NOMO-1 (cell line): ENCODE measurements at regions not wholly inside any gene's neighbourhood (a gene's known extent, or its start where the extent isn't known, plus 50 kb on each side); places are given as distances from the start of the nearest gene placed in this dataset.

Experiments used
- DNase-seq, 2 experiments: peaks; one replicate each; lab custom pipeline; 2025; ENCODE audit not compliant: unreplicated experiment in 2 of 2; lab: John Stamatoyannopoulos, UW

DNA sequence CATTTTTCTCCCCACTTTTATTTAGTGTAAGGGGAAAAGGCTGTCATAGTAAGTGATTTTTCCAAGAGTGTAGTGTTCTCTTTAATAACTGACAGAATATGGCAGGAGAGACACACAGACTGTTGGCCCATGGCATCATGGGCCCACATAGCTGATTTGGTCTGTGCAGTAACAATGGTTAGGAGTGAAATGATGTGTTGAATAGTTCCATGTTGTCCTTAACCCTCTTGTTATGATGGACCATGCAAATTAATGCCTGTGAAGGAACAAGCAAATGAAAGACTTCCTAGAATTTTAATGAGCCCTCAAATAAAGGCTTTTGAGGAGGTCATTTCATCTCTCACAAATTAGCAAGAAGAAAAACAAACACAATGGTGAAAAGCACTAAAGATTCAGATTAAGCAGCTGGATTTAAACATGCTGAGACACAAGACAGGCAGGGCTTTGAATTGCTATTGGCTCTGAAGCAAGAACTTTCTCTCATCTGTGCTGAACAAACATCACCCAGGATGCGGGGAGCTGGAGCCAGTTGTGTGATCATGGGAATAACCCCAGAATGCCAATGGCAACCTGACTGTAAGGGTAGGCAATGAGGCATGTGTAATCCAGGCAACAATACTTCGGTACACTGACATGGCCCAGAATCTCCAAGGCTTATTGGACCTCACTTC is 136.7 kb upstream of the VEPH1 start:
- no peak for DNase-seq

DNA sequence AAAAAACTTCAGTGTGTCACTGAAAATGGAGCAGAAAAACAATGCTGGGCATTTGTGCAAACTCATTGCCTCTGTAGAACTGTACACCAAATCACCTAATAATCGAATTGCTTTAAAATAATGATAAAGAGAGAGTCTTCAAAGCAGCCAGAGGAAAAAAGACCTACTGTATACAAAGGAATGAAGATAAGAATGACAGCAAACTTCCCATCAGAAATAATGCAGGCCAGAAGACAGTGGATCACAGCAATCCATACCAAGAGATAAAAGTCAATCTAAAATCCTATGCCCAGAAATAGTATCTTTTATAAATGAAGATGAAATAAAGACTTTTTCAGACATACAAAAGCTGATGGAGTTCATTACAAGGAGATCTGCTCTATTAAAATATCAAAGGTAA is 134.7 kb upstream of the VEPH1 start:
- DNase-seq: no peak

DNA sequence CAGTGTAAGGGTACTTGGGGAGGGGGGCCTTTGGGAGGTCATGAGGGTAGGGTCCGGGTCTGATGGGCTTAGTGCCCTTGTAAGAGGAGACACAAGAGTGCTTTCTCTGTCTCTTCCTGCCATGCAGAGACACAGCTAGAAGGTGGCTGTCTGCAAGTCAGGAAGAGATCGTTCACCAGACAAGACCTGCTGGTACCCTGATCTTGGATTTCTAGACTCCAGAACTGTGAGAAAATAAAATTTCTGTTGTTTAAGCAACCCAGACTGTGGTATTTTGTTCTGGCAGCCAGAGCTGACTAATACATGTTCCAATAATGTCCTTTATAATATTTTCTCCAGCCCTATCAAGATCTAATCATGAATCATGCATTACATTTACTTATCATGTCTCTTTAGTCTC is 130.0 kb upstream of the VEPH1 start:
- no peak for DNase-seq

DNA sequence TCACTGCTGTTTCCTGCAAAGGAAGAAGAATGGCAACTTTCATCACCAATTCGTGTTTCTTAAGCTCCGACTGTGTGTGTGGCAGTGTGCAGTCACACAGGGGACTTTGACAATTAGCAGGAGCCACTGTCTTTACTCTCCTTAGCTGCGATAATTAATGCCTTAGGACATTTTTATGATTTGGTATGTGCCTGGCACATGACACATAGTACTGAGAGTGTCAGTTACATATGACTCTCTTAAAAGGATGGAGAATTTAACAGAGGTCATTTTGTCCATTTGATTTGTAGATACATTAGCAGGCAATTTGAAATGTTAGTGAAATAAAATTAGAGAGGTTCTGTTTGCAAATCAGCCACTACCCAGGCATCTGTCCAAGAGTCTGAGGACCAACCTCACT is 128.9 kb upstream of the VEPH1 start:
- DNase-seq: no peak

DNA sequence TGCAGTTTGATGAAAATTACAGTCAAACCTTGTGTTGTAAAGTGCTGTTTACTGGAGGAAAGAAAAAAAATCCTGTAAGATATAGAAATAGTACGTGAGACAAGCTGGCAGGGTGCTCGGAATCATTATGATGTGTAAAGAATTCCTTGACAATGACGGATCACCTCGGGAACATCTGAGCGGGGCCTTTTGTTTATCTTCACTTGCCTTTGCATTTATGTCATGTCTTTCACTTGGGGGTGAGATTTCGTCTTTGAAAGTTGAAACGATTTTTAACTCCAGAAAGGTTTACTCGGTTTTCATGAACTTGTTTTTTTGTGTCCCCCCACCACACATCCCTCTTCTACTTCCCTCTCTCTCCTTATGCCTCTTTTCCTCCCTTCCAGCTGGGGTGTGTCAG is 128.3 kb upstream of the VEPH1 start:
- DNase-seq: no peak

DNA sequence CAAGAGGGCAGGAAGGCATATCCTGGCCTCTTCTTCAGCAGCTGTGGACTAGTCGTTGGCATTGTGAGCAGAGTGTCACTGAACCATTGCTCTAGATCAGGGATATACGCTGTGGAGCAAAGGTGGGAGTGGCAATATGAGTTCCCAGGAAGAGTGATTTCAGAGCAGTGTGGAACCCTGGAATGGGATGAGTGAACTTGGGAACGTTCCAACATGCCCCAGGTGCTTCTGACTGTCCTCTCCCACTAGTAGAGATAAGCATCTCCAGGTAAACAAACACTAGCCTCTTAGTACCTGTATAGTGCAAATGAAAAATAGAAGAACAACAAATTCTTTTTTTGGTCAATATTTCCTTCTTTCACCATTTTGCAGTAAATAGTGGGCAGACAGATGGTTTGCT is 123.6 kb upstream of the VEPH1 start:
- no peak for DNase-seq

DNA sequence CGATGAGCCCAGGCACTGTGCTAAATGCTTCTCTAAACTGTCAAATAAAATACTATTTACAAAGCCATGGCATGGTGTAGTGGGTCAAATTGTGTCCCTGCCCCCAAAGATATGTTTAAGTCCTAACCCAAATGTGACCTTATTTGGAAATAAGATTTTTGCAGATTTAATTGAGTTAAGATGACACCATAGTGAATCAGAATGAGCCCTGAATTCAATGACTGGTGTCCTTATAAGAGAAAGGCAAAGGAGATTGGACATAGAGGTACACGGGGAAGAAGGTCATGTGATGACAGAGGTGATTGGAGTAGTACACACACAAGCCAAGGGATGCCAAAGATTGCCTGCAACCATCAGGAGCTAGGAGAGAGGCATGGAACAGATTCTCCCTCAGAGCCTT is 121.6 kb upstream of the VEPH1 start:
- DNase-seq: no peak

DNA sequence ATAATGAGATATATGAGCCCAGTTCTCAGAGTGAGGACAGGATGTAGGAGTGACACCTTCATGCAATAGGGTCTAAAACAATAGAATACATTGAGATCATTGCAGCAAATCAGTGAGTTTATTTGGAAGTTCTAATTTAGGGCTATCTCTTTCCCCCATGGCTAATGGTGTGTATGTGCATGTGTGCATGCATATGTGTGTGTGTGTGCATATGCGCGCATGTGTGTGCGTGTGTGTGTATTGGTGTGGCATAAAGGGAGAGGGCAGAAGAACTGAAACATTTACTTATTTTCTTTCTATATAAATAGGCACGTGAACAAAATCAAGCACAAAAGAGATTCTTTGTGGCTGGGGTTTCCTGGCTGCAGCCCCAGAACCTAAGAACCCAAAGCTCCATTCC is 115.7 kb upstream of the VEPH1 start:
- no peak for DNase-seq

DNA sequence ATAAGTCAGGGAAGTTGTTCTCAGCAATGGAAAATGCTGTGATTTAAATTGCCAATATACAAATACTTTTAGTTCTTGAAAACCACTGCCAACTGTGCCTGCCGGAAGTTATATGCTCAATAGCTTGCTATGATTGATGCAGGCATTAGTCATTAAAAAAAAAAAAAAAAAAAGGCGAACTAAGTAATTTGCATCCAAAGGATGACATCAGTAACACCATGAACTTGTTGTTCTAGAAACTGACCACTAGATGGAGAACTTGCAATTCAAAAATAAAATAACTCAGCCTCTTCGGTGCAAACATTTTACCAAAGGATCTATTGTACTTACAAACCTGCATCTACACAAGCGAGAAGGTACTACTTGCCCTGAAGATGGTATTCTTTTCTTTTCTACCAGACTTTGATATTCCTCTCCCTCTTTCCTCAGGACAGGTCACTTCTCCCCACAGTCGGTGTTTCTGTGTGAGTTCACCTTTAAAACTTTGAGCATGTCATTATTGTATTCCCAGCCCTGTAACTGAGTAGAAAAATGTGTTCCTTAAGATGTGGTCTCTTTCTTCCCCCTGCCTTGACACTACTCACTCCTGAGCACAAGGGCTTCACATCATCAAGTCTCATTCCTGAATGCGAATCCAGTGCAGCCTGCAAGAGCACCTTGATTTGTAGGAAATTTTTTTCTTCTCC is 115.0 kb upstream of the VEPH1 start:
- DNase-seq: peak; percentile 75 to 96

DNA sequence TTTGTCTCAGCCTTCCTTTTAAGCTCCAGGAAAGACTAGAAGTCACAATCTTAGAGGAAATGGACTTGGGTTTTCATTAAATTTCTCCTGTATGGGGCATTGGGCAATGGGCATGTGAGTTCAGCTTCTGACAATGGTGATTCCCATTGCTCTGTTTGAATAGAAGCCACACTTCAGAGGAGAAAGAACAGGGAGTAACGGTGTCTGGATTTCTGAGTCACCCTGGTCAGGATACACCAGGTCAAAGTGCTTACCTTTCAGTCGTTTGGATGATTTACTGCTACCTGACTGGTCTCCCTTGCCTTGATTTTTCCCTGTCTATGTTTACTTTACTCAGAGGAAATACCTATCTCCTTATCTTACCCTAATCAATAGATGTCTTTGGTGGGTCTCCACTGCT is 111.7 kb upstream of the VEPH1 start:
- no peak for DNase-seq

DNA sequence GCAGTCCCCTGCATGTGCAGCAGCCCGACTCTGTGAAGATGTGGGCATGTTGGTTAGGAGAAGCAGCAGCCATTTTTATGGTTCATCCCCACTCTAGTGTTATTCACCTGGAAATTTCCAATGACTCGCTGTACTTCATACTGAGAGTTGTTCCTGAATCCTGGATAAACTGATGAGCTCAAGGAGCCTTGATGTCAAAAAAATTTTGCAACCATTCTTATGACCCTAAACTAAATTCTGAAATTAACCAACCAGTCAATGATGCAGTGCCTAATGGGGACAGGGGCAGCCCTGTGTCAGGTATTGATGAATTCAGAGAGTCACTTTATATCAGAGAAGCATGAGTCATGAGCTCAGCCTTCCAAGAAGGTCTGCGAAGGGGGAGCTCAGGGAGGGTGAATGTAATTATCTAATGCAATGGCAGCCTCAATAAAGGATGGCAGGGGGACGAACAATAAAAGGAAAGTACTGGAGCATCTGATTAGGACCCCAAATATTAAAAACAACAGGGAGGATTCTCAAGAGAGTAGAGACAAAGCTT is 108.4 kb upstream of the VEPH1 start:
- no peak for DNase-seq

DNA sequence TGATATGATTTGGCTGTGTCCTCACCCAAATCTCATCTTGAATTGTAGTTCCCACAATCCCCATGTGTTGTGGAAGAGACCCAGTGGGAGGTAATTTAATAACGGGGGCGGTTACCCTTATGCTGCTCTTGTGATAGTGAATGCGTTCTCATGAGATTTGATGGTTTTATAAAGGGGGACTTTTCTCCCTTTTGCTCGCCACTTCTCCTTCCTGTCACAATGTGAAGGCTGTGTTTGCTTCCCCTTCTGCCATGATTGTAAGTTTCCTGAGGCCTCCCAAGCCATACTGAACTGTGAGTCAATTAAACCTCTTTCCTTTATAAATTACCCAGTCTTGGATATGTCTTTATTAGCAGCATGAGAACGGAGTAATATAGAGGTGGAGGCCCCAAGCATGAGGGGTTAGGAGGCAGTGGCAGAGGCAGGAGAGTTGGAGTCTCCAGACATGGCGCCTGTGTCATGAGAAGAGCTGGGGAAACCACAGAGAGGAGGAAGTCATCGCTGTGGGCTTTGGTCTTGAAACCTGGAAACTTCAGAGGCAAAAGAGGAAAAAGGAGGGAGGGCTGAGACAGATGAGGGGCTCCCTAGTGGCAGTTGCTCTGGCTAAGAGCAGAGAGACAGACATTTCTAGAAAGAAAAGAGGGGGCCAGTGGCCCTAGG is 107.8 kb upstream of the VEPH1 start:
- DNase-seq: peak; percentile 42 to 65

DNA sequence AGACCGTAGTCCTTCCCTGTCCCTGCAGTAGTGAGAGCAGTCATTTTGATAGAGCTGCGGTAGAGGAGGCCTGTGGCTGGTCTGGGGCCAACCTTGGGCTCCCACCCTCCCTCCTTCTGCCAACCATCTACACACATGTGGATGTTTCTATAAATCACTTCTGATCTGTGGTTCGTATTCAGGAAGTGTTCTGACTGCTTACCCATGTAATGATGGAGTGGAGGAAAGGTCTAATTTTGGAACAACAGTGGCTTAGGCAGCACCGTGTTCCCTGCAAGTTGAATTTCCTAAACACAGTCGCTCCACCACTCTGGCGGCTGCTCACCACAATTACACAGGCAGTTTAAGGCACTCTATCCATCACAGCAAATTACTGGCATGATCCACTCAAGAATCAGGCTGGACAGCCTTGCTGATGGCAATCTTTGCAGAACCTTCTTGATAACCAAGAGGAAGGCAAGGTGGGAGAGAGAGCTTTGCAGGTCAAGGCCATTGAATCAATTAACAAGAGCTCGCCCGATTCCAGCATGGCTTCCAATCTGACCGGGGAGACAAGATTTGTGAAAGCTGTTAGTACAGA is 104.7 kb upstream of the VEPH1 start:
- DNase-seq: peak; percentile 72 to 87

DNA sequence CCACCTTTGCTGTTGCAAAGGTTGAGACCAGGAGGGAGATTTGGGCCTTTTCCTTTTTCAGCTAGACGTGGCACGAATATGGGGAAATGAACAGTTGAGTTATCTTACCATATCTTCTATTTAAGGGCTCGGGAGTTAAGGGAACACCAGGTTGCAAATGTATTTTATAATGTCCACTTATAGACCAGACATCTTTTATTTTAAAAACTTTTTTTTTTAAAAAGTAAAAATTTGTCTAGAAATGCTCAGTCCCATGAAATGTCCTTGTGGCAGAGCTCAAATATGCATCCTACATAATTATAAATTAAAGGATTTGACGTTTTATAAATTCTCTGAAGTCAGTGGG is 103.6 kb upstream of the VEPH1 start:
- no peak for DNase-seq

DNA sequence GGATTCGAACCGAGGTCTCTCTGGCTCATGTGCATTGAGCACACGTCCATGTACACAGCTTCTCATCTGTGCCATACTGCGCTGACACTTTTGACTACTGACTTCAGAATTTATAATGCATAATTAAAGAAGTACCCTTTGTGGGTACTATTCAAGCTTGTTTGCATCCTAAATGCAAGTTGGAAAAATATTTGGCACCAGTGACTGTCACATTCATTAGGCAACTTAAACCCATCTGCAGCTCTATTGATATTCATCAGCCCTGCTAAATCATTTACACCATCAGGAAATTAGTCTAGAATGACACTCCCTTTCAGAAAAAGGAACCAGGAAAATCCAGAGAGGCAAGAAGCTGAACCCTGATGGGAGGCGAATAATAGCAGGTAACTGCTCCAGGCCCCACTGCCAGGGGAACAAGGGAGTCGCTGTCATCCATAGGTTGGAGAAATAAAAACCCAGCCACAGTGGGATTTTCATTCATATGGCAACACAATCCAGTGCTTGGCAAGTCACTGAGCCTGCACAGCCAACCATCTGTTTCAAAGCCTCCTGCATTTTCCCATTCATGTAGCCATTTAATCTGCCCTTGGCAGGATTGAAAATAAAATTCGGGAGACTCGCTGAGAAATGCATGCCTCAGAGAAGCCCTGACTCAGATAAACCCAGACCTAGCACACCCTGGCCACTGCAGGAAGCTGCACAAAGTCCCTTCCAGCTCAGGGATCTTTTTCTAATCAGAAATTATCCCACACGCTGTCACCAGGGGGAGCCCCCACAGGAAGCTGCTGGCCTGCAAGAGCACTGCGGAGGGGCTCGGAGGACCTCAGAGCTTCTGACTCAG is 103.0 kb upstream of the VEPH1 start:
- peak; percentile 78 to 80 for DNase-seq

DNA sequence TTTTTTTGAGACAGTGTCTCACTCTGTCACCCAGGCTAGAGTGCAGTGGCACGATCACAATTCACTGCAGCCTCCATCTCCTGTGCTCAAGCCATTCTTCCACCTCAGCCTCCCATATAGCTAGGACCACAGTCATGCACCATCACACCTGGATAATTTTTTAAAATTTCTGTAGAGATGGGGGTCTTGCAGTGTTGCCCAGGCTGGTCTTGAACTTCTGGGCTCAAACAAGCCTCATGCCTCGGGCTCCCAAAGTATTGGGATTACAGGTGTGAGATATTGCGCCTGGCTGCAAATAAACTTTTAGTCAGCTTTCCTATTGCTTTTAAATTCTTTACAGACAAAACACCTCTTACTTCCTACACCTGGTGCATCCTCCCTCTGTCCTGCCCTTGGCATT is 102.1 kb upstream of the VEPH1 start:
- no peak for DNase-seq

DNA sequence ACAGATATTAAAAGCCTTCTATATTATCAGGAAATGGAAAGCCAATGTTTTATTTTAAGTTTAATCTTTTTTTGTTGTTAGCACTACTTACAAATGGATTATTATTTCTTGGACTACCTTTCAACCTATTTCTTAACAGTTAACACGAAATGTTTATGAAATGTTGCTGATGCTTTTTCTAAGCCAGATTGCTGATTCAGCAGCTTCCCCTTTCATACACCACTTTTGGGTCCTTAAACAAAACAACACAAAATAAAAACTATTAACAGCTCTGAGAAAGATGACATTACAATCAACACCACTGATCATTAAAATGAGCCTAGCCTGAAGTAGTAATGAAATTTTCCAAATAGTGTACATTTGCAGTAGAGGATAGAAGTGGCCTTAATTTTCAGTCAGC is 99.2 kb upstream of the VEPH1 start:
- no peak for DNase-seq

DNA sequence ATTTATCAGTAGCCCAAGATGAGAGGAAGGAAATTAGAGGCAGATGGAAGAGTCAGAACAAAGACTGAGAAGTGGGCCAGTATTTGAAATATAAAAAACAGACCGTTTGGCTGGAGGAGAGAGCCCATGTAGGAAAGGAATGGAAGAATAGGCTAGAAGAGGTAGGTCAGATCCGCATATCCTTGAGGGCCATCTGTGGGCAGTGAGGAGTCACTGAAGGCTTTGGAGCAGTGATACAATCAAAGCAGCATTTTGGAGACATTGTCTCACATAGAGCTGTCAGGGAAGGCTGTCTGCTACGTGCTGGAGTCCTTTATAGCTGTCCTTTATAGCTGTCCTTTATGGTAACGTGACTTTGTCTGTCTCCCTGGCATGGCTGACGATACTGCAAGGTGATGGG is 92.0 kb upstream of the VEPH1 start:
- DNase-seq: no peak

DNA sequence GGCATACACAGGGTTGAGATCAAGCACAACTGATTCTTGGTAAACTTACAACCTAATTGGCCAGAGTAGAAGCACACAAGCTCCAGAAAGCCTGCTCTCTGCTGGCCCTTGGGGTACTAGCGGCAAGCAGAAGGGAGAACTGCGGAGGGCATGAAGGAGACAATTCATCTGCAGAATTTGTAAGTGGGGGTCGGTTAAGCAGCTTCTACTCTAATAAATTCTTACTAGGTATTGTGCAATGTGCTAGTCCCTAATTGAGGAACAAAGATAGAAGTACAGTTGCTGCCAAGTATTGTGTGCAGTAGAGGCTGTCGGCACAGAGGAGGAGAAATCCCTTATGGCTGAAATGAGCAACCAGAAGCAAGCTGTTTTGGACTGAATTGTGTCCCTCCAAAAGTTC is 91.2 kb upstream of the VEPH1 start:
- DNase-seq: peak; percentile 40 to 71

DNA sequence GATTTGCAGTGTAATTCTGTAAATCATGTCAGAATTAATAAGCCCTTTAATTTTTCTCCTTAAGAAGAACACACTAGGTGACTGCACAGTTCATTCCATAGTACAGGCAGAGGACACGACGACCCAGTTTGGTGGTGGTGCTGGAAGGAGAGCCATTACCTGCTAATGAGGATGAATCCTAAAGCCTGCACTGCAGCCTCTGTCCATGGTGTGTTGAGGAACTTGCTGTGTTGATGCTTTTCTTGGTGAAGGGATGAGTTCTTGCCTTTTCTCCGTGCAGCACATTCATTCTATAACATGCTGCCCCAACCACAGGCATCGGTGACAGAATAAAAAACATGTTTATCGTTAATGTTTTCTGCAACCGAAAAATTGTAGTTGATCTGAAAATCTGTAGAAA is 89.6 kb upstream of the VEPH1 start:
- no peak for DNase-seq

DNA sequence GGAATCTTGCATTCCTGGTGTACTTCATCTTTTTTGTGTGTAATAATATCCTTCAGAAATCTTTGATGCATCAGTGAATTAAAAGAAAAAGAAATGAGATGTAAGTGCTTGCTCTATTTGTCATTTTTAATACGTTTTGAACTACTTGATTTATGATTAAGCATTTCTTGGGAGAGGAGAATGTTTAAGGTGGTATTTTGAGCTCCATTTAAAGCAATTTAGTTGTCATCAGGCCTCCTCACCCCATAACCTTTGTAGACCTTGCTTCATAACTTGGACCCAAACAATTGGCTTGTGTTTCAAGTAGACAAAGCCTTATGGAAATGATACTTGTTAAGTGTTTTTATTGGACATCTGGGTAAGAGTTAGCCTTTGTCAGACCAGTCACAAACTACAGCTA is 87.1 kb upstream of the VEPH1 start:
- no peak for DNase-seq
